ENCODE measurements at regions not wholly inside any gene's neighbourhood (a gene's known extent, or its start where the extent isn't known, plus 50 kb on each side); places are given as distances from the start of the nearest gene placed in this dataset.
"Not testable (repeated sequence)": the region's sequence is repeated elsewhere in the genome, so short reads cannot be mapped to it uniquely, and the experiment has no call there.

DNA sequence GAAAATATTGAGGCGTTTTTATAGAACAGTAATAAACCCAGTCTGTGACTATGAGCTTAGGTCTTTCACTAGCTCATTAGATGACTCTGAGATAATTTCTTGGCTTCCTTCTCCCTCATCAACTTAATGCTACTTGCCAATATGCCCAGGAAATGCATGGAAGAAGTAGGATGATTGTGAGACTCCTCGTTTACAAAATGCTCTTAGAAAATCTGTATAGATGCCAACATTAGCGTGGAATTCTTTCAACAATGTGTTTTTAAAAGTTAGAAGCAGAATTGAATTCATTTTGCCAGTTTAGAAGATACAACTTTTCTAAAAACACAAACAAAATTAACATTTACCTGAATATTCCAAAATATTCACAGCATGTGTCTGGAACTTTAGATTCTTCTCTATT, 424.6 kb downstream of the BTG1 start:
- TF ChIP-seq CTCF (IDR thresholded peaks at IDR 0.05; ENCODE audit: borderline replicate concordance, extremely low read depth, low read length, poor library complexity, severe bottlenecking) = no peak
- no peak for TF ChIP-seq EZH2 (IDR thresholded peaks at IDR 0.05; ENCODE audit: borderline replicate concordance, low read depth, low read length, severe bottlenecking)

DNA sequence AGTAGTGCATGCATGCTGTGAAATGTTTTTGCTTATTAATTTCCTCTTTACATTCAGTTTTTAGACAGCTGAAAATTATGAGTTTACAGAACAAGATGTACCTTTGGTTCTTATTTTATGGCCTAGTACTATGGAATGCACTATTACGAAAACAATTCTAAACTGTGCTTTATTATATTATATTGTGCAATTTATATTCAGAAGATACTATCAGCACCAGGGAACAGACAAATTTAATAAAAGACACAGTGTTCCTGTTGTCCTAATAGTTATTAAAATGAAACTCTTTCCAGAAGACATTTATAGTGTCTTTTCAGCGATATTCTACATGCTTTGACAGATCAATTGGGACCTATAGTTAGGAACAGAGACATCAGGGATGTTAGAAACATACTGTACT, 427.3 kb downstream of the BTG1 start:
- H4K20me1 ChIP-seq (ENCODE audit: insufficient read depth, low read length) = no peaks in the 10 kb centered on the region
- no peak overlapping the region for H3K4me3 ChIP-seq (ENCODE audit: low read depth in 1 of 2, low read length in 2 of 2)
- no peaks in the 10 kb centered on the region for H3K79me2 ChIP-seq (ENCODE audit: insufficient read depth, low read length)
- no peaks in the 10 kb centered on the region for H3K36me3 ChIP-seq (ENCODE audit: insufficient read depth, low read length)
- no peaks in the 10 kb centered on the region for H3K27me3 ChIP-seq (ENCODE audit: insufficient read depth, low read length, poor library complexity)
- no peak overlapping the region for H2AFZ ChIP-seq (ENCODE audit: low read depth, low read length)
- H3K9me3 ChIP-seq (ENCODE audit: insufficient read depth, low read length, severe bottlenecking) = no peaks in the 10 kb centered on the region
- H3K4me2 ChIP-seq (ENCODE audit: insufficient read depth, low read length) = no peak overlapping the region
- DNase-seq = no peak
- no peaks in the 10 kb centered on the region for H3K4me1 ChIP-seq (ENCODE audit: insufficient read depth, low read length)
- ATAC-seq (ENCODE audit: insufficient read depth, low read depth) = no peak
- no peak overlapping the region for H3K9ac ChIP-seq (ENCODE audit: low read depth, low read length)
- H3K27ac ChIP-seq (ENCODE audit: low read length) = no peak overlapping the region
- TF ChIP-seq CTCF (IDR thresholded peaks at IDR 0.05; ENCODE audit: borderline replicate concordance, extremely low read depth, low read length, poor library complexity, severe bottlenecking) = no peak
- TF ChIP-seq EZH2 (IDR thresholded peaks at IDR 0.05; ENCODE audit: borderline replicate concordance, low read depth, low read length, severe bottlenecking) = no peak

More for the DNA sequence above, 424.6 kb downstream of the BTG1 start:
- H3K36me3 ChIP-seq (ENCODE audit: insufficient read depth, low read length) = no peaks in the 10 kb centered on the region
- no peaks in the 10 kb centered on the region for H3K4me1 ChIP-seq (ENCODE audit: insufficient read depth, low read length)
- no peak for ATAC-seq (ENCODE audit: insufficient read depth, low read depth)
- H2AFZ ChIP-seq (ENCODE audit: low read depth, low read length) = no peak overlapping the region
- H4K20me1 ChIP-seq (ENCODE audit: insufficient read depth, low read length) = no peaks in the 10 kb centered on the region
- no peak for DNase-seq
- no peak overlapping the region for H3K4me2 ChIP-seq (ENCODE audit: insufficient read depth, low read length)
- H3K9me3 ChIP-seq (ENCODE audit: insufficient read depth, low read length, severe bottlenecking) = no peaks in the 10 kb centered on the region
- H3K79me2 ChIP-seq (ENCODE audit: insufficient read depth, low read length) = no peaks in the 10 kb centered on the region
- no peak overlapping the region for H3K9ac ChIP-seq (ENCODE audit: low read depth, low read length)
- H3K27me3 ChIP-seq (ENCODE audit: insufficient read depth, low read length, poor library complexity) = no peaks in the 10 kb centered on the region
- H3K27ac ChIP-seq (ENCODE audit: low read length) = no peak overlapping the region
- no peak overlapping the region for H3K4me3 ChIP-seq (ENCODE audit: low read depth in 1 of 2, low read length in 2 of 2)

GRCh38 chr12:91717804-91718203, 427.8 kb downstream of the BTG1 start:
- H4K20me1 ChIP-seq (ENCODE audit: insufficient read depth, low read length) = no peaks in the 10 kb centered on the region
- H3K4me2 ChIP-seq (ENCODE audit: insufficient read depth, low read length) = no peak overlapping the region
- no peaks in the 10 kb centered on the region for H3K9me3 ChIP-seq (ENCODE audit: insufficient read depth, low read length, severe bottlenecking)
- H3K36me3 ChIP-seq (ENCODE audit: insufficient read depth, low read length) = no peaks in the 10 kb centered on the region
- ATAC-seq (ENCODE audit: insufficient read depth, low read depth) (no peak), DNase-seq (no peak)
- no peak overlapping the region for H2AFZ ChIP-seq (ENCODE audit: low read depth, low read length)
- no peak overlapping the region for H3K27ac ChIP-seq (ENCODE audit: low read length)
- H3K4me1 ChIP-seq (ENCODE audit: insufficient read depth, low read length) = no peaks in the 10 kb centered on the region
- H3K9ac ChIP-seq (ENCODE audit: low read depth, low read length) = no peak overlapping the region
- no peak overlapping the region for H3K4me3 ChIP-seq (ENCODE audit: low read depth in 1 of 2, low read length in 2 of 2)
- TF ChIP-seq EZH2 (IDR thresholded peaks at IDR 0.05; ENCODE audit: borderline replicate concordance, low read depth, low read length, severe bottlenecking) (no peak), CTCF (IDR thresholded peaks at IDR 0.05; ENCODE audit: borderline replicate concordance, extremely low read depth, low read length, poor library complexity, severe bottlenecking) (no peak)
- no peaks in the 10 kb centered on the region for H3K27me3 ChIP-seq (ENCODE audit: insufficient read depth, low read length, poor library complexity)
- H3K79me2 ChIP-seq (ENCODE audit: insufficient read depth, low read length) = no peaks in the 10 kb centered on the region

DNA sequence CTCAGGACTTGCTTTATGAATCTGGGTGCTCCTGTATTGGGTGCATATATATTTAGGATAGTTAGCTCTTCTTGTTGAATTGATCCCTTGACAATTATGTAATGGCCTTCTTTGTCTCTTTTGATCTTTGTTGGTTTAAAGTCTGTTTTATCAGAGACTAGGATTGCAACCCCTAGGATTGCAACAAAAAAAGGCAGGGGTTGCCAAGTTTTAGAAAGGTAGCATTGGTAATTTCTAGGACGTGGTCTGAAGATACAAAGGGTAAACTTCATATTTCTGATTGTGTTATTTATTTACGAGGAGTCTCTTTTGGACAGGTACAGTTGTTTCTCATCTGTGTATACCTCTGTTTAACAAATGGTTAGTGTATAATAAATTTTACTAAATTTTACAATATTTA, 433.7 kb downstream of the BTG1 start:
- H3K27ac ChIP-seq (ENCODE audit: low read length); H3K9me3 ChIP-seq (ENCODE audit: insufficient read depth, low read length, severe bottlenecking); H3K4me3 ChIP-seq (ENCODE audit: low read depth in 1 of 2, low read length in 2 of 2); H2AFZ ChIP-seq (ENCODE audit: low read depth, low read length); H3K79me2 ChIP-seq (ENCODE audit: insufficient read depth, low read length); ATAC-seq (ENCODE audit: insufficient read depth, low read depth); H3K36me3 ChIP-seq (ENCODE audit: insufficient read depth, low read length); H3K4me1 ChIP-seq (ENCODE audit: insufficient read depth, low read length); H3K9ac ChIP-seq (ENCODE audit: low read depth, low read length); H3K4me2 ChIP-seq (ENCODE audit: insufficient read depth, low read length); DNase-seq; H3K27me3 ChIP-seq (ENCODE audit: insufficient read depth, low read length, poor library complexity); H4K20me1 ChIP-seq (ENCODE audit: insufficient read depth, low read length): not testable (repeated sequence)
